GM19467 (cell line): ENCODE measurements at regions not wholly inside any gene's neighbourhood (a gene's known extent, or its start where the extent isn't known, plus 50 kb on each side); places are given as distances from the start of the nearest gene placed in this dataset.

Experiments used
- ATAC-seq: cut with Tn5 transposase; IDR thresholded peaks from one replicate; pipeline ENCODE4 v1.9.1; 2021; ENCODE audit warnings: mild to moderate bottlenecking, moderate library complexity; ENCODE audit not compliant: unreplicated experiment

DNA sequence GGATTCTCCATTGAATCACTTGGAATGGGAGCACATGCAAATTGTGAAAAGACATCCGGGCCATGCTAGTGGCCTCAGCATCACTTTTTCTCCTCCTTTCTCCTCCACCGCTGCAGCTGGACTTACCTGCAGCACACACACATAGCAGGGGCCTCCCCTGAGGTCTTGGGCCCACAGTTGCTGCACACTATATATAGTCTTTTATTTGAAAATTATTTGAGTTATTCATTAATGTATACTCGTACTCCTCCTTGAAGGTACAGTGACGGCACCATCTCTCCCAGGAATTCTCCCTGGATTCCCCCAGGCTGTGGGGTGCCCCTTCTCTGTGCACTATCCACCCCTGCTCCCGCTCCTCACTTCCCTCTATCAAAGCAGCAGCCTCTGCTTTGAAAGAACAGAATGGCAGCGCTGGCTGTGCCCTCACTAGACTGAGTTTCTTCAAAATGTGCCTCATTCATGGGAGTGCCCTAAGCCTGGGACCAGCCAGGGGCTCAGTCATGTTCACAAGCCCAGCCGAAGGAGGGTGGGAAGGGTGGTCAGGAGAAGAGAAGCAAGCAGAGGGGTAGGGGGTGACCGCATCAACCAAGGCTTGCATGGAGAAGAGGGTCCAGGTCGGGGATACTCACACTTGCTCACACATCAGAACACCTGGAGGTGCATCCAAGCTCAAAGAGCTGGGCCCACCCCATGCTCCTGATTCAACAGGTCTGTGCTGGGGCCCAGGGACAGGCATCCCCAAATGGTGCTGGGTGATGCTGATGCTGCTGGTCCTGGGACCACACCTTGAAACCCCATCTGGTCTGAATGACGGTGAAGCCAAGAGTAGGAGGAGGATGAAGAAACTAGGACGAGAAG, 156.2 kb upstream of the ZMIZ1 start:
- ATAC-seq = no peak

DNA sequence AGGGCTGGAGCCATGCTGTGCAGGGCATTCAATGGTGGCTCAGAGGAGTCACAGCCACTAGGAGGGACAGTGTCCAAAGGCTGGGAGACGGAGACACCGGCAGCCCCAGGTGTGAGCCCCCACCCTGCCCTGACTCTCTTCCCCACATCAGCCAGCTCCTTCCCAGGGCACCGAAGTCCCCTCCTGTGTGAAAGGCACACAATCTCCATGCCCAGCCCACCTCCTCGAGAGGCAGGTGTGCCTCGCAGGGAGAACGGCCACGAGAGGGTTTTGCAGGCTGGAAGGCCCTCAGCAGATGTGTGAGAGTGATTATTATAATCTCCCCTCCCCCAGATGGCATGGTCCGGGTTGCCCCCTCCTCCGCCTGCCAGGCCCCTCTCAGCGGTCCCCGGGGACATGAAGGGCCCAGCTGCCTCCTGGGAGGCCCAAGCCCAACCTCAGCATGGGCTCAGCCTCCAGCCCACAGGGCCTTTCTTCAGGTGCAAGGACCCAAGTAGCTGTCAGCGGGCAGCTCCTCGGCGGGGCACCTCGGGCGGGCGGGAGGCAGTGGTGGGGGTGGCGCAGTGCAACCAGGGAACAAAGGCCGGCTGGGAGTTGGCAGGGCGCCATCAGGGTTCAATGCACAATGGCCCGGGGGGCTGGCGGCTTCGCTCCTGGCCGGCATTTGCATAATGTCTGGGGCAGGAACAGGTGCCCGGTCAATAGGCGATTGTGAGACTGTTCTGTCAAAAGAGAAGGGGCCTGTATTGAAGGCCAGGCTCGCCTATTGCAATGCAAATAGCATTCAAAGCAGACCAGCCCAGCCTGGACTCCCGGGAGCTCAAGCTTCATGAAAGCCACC, 155.3 kb upstream of the ZMIZ1 start:
- ATAC-seq = no peak

DNA sequence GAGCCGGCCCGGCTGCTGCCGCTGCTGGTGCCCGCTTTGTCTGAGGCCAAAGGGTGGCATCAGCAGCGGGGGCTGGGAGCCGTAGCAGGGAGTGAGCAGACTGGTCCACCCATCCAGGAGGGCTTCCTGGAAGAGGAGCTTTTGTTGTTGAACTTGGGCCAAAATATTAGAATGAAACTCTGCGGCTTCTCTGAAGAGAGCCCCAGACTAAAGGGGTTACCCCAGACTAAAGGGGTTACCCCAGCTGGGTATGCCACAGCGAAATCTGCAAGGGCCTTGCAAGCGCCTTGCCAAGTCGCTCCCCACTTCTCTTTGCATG, 154.7 kb upstream of the ZMIZ1 start:
- no peak for ATAC-seq

DNA sequence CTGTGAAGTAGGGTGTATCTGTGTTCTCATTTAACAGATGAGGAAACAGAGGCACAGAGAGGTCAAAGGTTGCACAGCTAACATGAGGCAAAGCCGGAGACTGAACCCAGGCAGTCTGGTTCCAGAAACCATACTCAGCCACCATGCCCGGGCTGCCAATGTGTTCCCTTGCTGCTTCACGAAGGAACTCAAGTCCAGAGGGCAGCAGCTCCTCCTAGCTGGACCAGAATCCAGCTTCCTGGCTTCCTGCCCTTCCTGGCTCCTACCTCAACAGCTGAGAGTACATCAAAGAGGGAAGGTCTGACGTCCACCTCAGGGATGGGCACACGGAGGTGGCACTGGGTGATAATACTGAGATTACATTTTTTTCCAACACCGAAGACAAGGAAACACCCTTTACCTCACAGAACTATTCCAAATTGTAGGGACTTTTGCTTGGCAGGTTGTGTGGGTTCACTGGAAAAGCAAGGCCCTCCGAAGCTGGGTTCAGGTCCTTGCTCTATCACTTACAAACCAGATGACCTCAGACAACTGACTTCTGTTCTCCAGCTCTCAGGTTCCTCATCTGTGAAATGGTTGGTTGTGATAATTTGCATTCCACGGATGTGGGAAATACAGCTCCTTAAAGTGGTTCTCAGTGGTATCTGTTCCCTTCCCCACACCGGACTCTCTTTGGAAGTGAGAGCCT, 154.1 kb upstream of the ZMIZ1 start:
- no peak for ATAC-seq

DNA sequence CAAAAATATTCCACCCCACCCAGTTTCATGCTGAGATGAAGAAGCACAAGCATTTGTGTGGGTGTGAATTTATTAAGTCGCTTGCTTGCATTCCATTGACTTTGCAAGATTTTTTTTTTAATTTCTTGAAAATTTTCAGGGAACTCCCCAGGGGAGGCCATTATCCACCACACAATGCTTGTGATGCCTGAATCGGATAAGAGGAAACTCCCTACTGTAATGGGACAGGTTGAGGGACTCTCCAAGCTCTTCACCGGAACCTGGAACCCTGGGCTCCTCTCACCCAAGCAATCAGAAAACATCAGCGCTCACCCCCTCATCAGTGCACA, 153.6 kb upstream of the ZMIZ1 start:
- ATAC-seq = no peak

DNA sequence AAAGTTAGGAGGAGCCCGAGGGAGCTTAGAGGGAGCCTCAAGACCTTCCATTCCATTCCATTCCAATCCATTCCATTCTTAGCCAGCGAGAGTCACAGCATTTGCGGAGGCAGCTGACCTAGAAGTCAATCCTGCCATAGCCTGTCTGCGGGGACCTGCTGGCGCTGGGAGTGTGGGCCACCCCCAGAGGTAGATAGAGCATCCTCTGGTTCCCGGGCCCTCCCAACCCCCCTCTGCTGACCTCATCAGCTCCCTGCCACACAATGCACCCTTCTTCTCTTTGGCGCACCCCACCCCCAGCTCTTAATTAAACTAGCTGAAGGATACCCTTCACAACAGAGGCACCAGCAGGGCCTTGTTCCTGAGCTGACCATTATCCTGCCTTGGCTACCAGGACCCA, 152.5 kb upstream of the ZMIZ1 start:
- ATAC-seq = no peak

DNA sequence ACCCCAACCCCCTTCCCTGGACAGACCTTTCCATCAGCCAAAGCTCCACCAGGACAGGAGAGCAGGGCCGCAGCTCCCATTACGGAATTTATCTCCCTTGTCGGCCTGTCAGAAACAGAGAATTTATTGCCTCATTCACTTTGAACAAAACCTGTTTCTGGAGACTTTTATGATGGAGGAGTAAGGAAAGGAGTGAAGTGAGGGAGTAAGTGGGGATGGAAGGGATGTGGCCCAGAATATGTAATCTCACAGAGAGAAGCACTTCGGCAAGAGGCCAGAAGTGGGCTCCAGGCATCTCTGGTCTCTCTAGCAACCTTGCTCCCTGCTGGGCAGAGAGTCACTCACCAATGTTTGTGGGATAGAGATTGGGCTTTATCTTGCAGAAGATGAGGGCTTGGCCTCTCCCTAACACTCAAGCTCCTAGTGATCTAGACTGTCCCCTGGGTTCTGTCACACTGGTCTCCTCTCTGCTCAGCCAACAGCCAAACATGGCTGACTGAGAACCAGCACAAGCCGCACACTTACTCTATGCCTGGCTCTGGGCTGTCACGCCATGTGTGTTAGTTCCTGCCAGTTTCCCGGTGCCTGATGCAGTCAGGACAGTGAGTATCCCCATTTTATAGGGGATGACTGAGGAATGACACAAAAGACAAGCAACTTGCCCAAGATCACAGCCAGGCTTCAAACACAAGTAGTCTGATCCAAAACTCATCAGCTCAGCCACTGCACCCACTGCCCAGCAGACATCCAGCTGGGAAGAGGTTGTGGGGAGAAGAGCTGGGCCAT, 149.4 kb upstream of the ZMIZ1 start:
- ATAC-seq = no peak

DNA sequence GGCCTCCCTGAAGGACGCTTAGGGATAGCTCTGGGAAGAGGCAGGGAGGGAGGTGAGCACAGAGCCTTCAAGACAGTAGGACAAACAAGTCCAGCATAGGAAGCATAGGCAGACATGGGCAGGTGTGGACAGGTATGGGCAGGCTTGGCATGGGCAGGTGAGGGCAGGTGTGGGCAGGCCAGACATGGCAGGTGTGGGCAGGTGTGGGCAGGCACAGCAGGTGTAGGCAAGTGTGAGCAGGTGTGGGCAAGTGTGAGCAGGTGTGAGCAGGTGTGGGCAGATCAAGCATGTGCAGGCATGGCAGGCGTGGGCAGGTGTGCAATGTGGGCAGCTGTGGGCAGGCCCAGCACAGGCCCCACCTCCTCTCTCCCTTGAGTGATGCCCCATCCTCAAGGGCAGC, 148.8 kb upstream of the ZMIZ1 start:
- no peak for ATAC-seq

DNA sequence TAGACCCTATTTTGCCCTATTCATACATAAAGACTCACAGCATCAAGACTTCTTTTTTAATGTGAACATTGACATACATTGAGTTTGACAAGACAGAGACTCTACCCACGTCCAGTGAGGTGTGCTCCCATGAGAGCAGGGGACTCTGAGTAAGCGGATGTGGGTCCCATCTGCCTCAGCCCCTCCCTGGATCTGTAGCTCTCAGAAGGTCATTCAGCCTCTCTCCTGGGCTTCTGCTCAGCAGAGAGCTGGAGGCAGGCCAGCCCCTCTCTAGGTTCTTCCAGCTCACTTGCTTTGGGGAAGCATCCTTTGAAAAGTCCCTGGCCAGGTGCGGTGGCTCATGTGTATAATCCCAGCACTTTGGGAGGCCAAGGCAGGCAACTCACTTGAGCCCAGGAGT, 146.9 kb upstream of the ZMIZ1 start:
- no peak for ATAC-seq

DNA sequence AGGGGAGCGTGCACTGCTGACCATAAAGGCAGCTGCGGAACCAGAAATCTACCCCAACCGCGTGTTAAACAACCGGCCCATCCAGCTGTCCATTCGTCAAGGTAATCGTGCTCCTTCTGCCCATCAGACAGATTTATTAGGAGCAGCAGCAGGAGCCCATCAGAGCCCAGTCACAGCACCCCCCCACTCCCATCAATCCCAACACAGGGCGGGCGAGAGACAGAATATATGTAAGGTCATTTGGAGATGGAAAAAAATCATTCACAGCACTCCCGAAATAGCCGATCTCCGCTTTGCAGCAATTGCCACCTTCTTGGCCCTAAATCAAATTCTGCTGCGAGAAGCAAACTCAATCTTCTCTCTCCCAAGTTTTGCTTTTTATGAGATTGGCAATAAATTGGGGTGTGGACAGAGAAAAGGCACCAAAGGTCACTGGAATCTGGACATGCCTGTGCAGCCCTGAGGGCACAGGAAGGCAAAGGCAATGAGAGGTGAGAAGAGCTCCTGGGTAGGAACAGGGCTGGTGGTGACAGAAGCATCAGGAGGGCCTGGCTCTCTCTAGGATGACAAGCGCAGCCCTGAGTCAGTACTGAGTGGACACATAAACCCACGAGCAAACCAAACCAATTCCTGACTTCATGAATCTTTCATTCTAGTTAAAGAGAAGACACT, 145.0 kb upstream of the ZMIZ1 start:
- ATAC-seq = no peak

DNA sequence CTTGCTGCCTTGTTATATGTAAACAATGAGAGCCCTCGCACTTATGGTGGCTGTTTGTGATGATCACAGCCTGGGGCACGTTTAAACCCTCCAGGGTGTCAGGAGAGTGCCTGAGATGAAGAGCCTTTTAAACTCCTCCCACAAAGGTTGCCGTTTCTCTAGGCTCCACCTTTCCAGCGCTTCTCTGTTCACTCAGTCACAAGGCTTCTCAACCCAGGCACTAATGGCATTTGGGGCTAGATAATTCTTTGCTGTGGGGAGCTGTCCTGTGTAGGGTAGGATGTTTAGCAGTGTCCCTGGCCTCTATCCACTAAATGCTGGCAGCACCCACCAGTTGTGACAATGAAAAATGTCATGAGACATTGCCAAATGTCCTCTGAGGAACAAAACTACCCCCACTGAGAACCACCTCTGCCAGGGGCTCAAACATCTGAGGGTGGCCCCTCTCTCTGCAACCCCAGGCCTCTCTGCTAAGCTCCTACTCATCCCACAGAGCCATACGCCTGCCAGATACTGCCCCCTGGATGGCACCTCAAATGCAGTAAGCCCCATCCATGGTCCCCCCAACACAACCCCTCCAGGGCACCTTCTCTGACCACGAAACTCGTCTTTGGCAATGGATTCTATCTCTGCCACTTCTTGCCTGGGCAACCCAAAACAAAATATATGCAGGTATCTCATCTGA, 144.3 kb upstream of the ZMIZ1 start:
- ATAC-seq = no peak

DNA sequence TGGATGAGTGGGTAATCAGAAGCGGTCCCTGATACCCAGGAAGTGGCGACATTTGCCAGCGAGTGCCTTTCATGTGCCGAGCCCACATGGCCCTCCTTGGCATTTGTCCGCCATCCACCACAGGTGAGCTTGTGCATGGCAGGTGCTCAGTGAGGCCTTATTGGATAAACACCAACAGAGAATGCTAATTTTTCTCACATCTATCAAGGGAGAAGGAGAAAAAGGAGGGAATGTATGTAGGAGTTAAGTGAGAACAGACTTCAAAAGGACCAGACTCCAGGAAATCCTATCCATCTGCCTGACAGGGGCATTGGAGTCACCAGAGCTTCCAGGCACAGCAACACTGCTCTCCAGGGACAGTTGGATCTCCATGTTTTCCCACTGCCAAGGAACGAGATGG, 143.5 kb upstream of the ZMIZ1 start:
- no peak for ATAC-seq

DNA sequence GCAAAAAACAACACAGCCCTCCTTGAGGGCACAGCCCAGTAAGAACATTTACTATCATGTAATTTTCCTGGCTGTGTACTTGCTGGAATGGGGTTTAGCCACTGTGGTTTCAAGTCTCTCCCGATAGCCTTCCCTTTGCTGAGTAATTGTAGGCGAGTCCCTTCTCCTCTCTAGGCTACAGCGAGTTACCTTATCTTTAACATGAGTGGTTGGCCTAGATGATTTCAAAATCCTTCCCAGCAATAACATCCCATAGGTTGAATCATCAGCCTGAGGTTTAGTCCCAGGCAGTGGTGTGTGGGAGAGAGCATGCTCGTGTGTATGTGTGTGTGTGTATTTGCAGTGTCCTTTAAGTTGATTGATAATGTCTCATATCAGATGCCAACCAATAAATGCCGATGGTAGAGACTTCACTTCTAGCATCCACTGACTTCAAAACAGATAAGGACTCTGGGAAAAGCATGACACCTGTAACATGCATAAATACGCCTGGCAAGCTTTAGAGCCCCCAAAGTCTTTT, 142.9 kb upstream of the ZMIZ1 start:
- no peak for ATAC-seq

DNA sequence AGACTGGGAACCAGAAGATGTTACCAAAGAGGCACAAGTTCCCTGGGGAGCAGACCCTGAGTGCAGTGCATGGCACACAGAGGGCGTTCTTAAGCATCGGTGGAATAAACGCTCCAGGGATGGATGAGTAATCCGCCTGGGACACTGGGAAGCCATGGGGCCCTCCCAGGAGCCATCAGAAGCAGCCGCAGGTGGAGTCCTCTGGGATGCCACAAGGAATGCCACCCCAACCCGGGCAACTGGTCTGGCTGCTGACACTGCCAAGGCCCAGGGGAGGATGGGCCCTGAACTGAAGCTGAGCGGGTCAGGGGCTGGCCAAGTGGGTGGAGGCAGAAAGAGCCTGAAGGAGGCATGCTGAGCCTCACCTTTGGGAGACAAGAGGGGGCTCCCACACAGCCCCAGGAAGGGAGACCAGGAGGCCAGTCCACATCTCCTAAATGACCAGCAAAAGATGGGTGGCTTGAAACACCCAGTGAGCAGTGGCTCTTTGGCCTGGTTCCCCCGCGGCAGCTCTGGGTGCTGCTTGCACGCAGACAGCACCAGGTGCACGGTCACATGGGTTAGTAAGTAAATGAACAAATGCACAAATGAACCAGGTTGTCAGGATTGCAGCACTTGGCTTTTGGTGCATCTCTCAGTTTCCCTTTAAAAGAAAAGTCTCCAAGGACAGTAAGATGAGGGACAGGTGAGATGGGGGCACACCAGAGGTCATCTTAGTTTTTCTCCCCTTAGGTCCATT, 141.3 kb upstream of the ZMIZ1 start:
- ATAC-seq = no peak

DNA sequence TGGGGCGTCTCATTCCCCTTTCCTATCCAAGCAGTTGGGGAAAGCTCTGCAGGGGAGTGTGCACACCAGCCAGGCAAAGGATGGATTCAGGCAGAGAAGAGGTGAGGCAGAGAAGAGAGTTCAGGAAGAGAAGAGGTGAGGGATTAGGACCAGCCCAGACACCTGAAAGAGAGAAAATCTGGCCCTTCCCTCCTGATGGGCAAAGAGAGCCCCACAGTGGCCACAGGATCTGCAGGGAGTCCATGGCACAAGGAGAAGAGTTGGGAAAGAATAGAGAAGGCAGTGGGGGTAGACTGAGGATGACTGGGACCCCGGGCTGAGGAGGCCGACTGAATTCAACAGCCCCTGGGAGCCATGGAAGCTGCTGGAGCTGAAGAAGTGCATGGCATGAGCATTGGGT, 140.4 kb upstream of the ZMIZ1 start:
- ATAC-seq = no peak

DNA sequence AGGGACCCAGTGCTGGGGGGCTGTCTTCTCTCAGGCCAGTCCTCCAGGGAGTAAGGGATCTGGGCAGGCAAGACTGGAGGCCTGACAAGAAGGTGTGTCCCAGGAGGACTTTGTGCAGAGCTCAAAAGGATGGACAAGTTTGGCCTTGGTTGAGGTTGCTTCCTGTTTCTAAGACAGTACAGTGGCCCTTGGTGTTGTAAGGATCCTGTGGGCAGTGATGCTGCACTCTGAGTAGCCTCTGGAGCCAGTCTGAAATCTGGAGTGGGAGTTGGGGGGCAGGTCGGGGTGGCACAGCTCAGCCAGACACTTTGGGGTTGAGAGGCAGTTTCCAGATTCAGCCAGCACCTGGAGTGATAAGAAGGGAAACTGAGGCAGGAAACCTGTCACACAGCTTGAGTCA, 139.2 kb upstream of the ZMIZ1 start:
- ATAC-seq = no peak

DNA sequence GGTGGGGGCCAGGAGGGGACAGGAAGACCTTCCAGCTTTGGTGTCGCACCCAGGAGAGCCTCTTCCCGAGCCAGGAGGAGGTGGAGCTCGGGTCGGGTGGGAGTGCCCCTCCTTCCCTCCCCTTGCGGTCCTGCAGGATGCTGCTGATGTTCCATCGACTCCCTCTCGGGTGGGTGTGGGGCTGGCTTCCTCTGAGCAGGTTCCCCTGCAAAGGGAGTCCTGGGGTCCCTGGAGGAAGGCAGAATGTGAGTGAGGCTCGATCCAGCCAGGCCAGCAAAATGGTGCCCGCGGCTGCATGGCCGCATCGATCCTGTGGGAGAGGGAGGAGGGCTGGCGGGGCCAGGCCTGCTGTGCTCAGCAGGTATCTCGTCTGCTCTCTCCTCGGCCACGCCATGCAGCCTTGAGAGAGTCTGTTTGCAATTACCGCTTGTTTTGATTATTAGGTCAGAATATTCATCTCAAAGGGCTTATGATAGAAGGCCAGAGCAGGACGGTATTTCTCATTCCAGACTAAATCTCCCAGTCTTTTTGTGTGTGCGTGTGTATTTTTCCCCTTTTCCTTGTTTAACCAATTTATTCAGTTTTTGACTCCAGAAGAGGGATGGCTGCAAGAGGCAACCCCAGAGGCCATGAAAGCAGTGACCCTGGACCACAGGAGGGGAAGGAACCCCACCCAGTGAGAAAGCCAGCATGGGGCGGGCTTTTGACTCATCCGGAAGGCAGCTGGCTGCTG, 137.3 kb upstream of the ZMIZ1 start:
- ATAC-seq = no peak

DNA sequence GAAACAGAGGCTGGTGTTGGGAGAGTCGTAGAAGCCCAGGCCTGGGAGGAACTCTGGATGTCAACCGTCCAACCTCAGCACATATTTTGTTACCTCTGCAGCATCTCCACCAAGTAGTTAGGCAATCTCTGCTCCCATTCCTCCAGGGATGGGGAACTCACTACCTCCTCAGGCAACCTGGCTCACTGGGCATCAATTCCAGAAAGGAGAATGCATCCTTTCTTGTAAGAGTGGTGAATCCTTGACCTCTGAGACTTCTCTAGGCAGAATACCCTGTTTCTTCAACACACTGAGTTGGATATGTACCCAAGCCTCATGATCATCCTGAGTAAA, 136.7 kb upstream of the ZMIZ1 start:
- ATAC-seq = no peak

DNA sequence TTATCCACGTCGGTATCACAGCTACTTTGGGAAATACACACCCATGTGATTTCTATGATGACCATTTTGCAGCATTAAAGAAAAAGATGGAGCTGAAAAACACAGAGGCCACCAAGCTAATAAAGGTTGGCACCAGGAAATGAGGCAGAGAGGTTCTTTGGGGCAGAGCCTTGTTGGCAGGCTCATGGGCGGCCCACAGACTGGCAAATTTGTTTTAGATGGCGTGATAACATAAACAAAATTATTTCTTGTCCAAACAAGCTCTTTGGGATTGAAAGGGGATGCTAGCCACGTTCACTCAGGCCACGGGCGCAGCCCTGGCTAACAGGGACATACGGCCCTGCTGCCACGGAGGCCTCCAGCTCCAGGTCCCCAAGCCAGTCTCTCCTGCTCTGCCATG, 135.9 kb upstream of the ZMIZ1 start:
- no peak for ATAC-seq
